GM19240 (cell line): ENCODE measurements at regions not wholly inside any gene's neighbourhood (a gene's known extent, or its start where the extent isn't known, plus 50 kb on each side); places are given as distances from the start of the nearest gene placed in this dataset.
A peak's percentile ranks its signal among the peaks of the same experiment; 100 is the strongest.
"Not testable (repeated sequence)": the region's sequence is repeated elsewhere in the genome, so short reads cannot be mapped to it uniquely, and the experiment has no call there.

ENCODE experiments used
- DNase-seq: peaks from one replicate; pipeline ENCODE4 v3.0.0; 2011; ENCODE audit warnings: low spot score; ENCODE audit not compliant: insufficient read length

DNA sequence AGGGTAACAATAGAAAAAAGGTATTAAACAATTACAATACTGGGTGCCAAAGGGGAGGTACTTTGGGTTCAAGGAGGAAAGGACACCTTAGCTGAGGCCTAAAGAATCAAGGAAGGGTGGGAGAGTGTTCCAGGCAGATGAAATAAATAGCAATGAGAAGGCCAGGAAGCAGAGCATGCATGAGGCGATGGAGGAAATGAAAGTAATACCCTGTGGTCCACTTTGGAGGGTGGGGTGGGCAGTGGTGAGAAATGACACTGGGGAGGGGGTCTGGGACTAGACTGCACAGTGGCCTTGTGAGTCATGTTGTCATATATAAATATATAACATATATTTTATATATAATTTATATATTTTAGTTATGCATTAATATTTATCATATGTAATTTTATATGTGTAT, 55.9 kb downstream of the BHLHE40 start:
- no peak for DNase-seq

DNA sequence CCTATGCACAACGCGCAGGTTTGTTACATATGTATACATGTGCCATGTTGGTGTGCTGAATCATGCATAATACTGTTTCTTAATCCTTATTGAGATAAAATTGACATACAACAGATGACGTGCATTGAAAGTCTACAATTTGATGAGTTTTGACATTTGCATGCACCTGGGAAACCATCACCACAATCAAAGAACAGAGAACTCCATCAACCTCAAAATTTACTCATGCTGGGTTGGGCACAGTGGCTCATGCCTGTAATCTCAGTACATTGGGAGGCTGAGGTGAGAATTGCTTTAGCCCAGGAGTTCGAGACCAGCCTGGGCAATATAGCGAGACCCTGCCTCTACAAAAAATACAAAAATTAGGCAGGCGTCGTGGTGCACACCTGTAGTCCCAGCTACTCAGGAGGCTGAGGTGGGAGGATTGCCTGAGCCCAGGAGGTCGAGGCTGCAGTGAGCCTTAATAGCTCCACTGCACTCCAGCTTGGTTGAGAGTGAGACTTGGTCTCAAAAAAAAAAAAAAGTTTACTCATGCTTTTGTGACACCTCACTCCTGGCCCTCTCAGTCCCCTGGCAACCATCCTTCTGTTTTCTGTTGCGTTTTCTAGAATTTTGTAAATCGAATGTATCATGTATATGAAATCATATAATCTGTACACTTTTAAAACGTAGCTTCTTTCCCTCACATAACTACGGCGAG, 56.6 kb downstream of the BHLHE40 start:
- no peak for DNase-seq

DNA sequence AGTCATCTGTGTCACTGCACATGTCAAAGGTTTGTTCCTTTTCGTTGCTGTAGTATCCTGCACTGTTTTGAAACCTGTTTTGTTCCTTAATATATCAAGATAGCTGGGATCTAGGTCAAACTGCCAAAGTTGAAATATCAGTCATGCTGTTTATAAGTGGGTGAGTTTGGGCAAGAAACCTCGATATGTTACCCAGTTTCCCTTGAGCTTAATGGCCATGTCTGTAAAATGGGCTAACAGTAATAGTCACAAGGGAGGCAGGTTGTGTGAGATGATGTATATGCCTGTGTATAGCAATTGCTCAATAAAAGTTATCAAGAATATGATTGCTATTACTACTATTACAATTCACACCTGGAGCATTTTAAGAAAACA, 57.1 kb downstream of the BHLHE40 start:
- no peak for DNase-seq

GRCh38 chr3:5036858-5037257, 57.6 kb downstream of the BHLHE40 start:
- DNase-seq = no peak

DNA sequence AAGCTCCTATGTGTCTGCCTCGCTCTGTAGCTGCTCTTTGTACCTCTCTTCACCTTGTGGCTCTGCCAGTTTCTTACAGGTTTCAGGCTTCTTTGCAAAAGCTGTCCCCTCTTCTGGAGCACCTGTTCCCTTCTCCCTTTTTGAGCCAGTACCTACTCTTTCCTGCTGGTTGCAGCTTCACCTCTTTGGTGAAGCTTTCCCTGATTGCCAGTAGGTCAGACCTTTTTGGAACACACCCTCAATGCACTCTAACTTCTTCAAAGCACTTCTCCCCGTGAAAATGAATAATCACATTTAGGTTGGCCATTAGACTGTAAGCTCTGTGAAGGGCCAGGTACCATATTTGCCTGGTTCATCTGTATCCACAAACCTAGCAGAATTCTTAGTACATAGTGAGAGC, 60.3 kb downstream of the BHLHE40 start:
- no peak for DNase-seq

GRCh38 chr3:5041315-5041714, 62.1 kb downstream of the BHLHE40 start:
- no peak for DNase-seq

DNA sequence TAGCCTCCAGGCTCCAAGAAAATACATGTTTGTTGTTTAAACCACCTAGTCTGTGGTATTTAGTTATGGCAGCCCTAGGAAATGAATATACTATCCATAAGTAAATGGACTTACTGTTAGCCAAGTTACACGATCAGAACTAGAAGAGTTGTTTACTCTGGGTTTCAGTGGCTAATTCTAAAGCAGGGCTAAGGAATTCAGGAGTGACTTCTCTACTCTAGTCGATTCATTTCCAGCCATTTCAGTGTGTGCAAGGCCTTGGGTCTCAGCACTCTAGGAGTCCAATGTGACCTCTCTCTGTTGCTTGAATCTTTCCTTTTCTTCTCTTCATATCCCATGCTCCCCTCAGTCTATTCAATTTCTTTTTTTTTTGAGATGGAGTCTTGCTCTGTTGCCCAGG, 66.7 kb downstream of the BHLHE40 start:
- no peak for DNase-seq

GRCh38 chr3:5047764-5048419, 68.7 kb downstream of the BHLHE40 start:
- no peak for DNase-seq

DNA sequence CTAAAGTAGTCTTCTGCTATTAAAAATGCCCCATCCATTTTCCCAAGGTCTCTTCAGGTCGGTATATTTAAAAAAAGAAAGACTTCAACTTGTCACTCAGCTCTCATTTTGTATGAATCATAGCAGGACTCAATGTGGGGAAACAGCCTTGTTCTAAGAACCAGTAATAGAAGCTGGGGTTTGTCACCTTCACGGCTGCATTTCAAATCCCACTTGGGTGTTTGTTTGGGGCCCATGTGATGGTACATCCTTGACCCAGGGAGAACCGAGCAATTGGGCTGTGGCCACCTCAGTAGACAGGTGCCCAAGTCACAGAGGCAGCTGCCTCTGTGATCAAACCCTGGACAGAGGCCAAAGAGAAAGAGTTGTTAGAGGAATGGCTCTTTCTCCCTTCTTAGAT, 70.3 kb upstream of the ARL8B start:
- no peak for DNase-seq

GRCh38 chr3:5052247-5052646, 69.8 kb upstream of the ARL8B start:
- no peak for DNase-seq

GRCh38 chr3:5053021-5053831, 68.9 kb upstream of the ARL8B start:
- no peak for DNase-seq

DNA sequence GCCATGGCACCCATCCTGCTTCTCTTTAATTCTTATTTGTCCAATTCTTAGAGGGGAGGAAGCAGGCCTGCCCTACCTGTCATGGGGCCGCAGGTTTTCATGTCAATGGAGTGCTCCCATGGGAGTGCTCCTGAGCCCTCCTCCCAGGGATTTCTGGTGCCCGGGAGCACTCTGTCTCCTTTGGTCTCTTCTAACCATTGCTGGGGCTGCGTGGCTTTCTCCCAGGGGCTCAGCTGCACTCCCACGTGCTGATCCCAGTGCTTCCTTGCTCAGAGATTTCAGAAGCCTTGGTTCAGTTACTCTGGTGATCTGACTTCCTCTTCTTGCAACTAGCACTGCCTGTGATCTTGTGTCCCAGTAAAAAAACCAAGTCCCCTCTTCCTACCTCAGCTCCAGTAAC, 68.0 kb upstream of the ARL8B start:
- DNase-seq = no peak

GRCh38 chr3:5054579-5054978, 67.5 kb upstream of the ARL8B start:
- DNase-seq = not testable (repeated sequence)

DNA sequence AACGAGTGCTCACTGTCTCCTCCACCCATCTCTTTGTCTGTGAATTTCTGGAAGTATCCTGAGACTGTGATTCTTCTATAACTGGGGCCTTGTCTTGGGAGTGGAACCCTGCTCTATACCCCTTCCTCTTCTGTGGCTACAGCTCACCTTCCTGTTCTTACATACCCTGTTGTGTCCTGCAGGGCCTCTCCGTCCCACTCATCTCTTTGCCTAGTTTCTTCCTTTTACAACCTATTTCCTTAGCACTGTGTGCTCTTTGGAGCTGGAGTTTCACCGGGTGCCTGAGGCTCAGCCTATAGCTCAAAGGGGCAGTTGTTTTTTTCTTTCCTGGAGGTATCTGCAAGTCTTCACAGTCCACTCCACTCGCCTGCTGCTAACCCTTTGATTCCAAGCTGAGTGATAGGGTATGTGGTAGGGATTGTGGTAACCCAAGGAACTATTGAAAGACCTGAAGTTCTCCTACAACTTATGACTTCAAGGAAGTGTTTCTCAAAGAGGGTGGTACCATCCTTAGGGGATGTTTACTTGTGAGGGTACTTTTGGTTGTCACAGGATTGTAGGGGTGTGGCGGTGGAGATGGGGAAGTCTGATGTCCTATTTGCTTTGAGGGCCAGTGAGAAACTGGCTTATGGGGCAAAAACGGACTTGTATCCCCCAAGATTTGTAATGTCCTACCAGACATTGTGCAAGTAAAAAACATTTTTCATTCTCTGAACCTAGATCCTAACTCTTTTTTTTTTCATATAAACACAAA, 66.6 kb upstream of the ARL8B start:
- no peak for DNase-seq

- DNase-seq = no peak
These were observed 66.0 kb upstream of the ARL8B start for GRCh38 chr3:5056111-5056391.

GRCh38 chr3:5057272-5057671, 64.8 kb upstream of the ARL8B start:
- DNase-seq = no peak

GRCh38 chr3:5057857-5058324, 64.2 kb upstream of the ARL8B start:
- DNase-seq = peak; percentile 64

DNA sequence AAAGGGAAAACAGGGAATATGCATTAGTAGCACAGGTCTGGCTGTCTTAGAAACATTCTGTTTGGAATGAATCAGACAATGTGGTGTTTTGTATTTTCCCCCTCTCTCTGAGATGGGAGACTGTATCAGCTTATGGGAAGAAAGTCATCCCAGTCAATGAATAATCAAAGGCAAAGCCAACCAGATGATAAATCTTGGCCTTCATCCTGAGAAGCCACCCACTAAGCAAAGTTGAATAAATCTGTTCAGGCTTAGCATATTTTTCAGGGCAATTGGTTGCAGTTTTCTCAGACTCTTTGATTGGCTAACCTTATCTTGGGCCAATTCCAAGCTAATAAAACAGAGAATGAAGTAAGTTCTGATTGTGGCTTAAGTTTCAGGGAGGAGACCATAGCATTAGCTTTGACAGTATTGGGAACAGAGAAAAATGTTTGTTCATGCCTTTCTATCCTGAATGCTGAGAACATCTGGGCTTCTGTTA, 63.6 kb upstream of the ARL8B start:
- no peak for DNase-seq

GRCh38 chr3:5059782-5060181, 62.3 kb upstream of the ARL8B start:
- DNase-seq = no peak

DNA sequence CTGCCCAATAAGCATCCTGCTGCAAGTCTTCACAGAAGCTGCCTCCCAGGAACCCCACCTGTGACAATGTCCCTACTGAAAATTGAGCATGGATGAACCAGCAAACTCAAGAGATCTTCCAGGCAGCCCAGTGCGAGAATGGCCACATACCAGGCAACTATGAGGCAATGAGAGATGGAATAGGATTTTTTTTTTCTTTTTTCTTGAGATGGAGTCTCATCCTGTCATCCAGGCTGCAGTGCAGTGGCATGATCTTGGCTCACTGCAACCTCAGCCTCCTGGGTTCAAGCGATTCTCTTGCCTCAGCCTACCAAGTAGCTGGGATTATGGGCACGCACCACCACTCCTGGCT, 60.9 kb upstream of the ARL8B start:
- DNase-seq = no peak

DNA sequence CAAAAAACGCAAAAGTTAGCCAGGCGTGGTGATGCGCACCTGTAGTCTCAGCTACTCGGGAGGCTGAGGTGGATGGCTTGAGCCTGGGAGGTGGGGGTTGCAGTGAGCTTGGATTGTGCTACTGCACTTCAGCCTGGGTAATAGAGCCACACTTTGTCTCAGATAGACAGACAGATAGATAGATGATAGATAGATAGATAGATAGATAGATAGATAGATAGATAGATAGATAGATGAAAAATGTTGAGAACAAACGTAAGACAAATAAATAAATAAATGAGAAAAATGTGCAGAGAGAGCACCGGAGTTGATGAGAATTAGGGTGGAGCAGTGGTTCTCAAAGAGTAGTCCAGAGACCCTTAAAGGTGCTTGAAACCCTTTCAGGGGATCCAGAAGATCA, 58.4 kb upstream of the ARL8B start:
- DNase-seq = no peak

DNA sequence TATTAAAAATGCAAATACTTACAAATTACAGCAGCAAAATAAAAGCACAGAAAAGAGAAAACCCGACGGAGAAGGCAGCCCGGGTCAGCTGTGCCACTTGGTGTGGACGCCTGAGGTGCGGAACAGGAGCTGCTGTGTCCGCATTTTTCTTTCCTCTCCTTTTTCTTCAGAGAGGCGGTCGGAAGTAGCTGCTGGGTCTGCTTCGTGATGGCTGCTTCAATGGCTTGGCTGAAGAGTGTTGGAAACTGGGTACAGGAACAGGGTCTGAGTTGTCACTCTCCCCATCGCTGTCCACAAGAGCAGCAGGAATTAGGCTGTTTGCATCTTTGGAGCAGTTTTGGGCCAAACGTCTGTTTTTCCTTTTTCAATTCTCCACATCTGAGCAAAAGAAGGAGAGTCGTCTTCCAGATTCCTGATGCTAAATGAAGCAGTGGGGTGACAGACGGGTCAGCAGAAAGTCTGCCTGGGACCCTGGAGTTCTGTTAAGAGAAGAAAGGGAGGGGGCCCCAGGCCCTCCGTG, 53.5 kb upstream of the ARL8B start:
- DNase-seq = no peak
